Spleen (tissue), 11 donors: ENCODE measurements at regions not wholly inside any gene's neighbourhood (a gene's known extent, or its start where the extent isn't known, plus 50 kb on each side); places are given as distances from the start of the nearest gene placed in this dataset.

Experiments used
- DNase-seq: peaks from one replicate; pipeline ENCODE4 v3.0.0-alpha.2; 2020
- H3K27ac ChIP-seq, 8 donors: fragments of 200-600 bp; sonication (generic) in 7 of 8; 1 replicate in 4 of 8; 2 replicates in 4 of 8; pipeline versions ENCODE4 v1.5.0 to v1.8.0; 2016 to 2021; ENCODE audit warnings: inconsistent platforms in 4 of 8, mild to moderate bottlenecking in 4 of 8, moderate library complexity in 1 of 8
- H3K27me3 ChIP-seq, 7 donors: fragments of 200-600 bp; sonication (generic) in 6 of 7; replicated peaks in 1 of 7; 1 replicate in 4 of 7; 2 replicates in 3 of 7; pipeline versions ENCODE4 v1.5.0 to v1.8.0; 2016 to 2021; ENCODE audit warnings: inconsistent platforms in 3 of 7, mild to moderate bottlenecking in 1 of 7
- H3K36me3 ChIP-seq, 6 donors: fragments of 200-600 bp; sonication (generic) in 5 of 6; 1 replicate in 4 of 6; 2 replicates in 2 of 6; pipeline versions ENCODE4 v1.5.0 to v1.8.0; 2016 to 2021; ENCODE audit warnings: inconsistent platforms in 2 of 6
- H3K4me1 ChIP-seq, 6 donors: fragments of 200-600 bp; sonication (generic) in 5 of 6; 1 replicate in 3 of 6; 2 replicates in 3 of 6; pipeline versions ENCODE4 v1.5.0 to v1.8.0; 2016 to 2021; ENCODE audit warnings: inconsistent platforms in 3 of 6
- H3K4me3 ChIP-seq, 8 donors: fragments of 200-600 bp; sonication (generic) in 7 of 8; 1 replicate in 4 of 8; 2 replicates in 4 of 8; pipeline versions ENCODE4 v1.5.0 to v1.8.0; 2016 to 2021; ENCODE audit warnings: inconsistent platforms in 4 of 8, mild to moderate bottlenecking in 4 of 8, moderate library complexity in 2 of 8
- H3K9me3 ChIP-seq, 8 donors: fragments of 200-600 bp; sonication (generic) in 7 of 8; 1 replicate in 4 of 8; 2 replicates in 4 of 8; pipeline versions ENCODE4 v1.5.0 to v1.8.0; 2016 to 2021; ENCODE audit warnings: inconsistent platforms in 4 of 8
- POLR2A ChIP-seq, 3 donors: fragments of 450-650 bp; IDR thresholded peaks; one replicate each; pipeline ENCODE4 v1.5.1; 2017; ENCODE audit warnings: antibody characterized with exemption in 3 of 3, mild to moderate bottlenecking in 1 of 3
- POLR2AphosphoS5 ChIP-seq, 3 donors: sonication (generic); formaldehyde crosslinking; IDR thresholded peaks; one replicate each; pipeline ENCODE4 v1.5.1; 2017; ENCODE audit warnings: antibody characterized with exemption in 3 of 3
- WGBS, 5 donors: extraction: QIAGEN DNeasy Blood & Tissue Kit in 3 of 5; methylation state at CpG; one replicate each; pipeline versions ENCODE4 v1.1.5 to v1.1.7; 2013 to 2018; 5-methylcytosine and 5-hydroxymethylcytosine counted together
- intact Hi-C: fragments of 100-400 bp; cut with DNase I; formaldehyde crosslinking; loops from one replicate; pipeline ENCODE4 v1.15.0; 2023; ENCODE audit warnings: low total_unique reads
- TF ChIP-seq, protein P1 (sequence below), 11 experiments: fragments of 200-600 bp in 7 of 11; fragments of 450-650 bp in 4 of 11; sonication (generic) in 4 of 11; IDR thresholded peaks in 8 of 11; conservative IDR thresholded peaks in 3 of 11; 1 replicate in 7 of 11; 2 replicates in 4 of 11; pipeline versions ENCODE4 v1.4.0 to v1.8.0; 2016 to 2021; ENCODE audit warnings: antibody characterized with exemption in 11 of 11, inconsistent platforms in 4 of 11, mild to moderate bottlenecking in 1 of 11
- donor health status: healthy with polysubstance abuse.
- donor health status: DM: no; HTN: no; CAD: no; lungs with moderate emphysema.
- donor health status: DM: no; HTN: no; CAD: no.
- donor health status: Bipolar disorder and iron deficiency.
- donor health status: healthy.
- donor health status: DM: no; HTN: no; CAD: no.
- donor health status: DM: yes; HTN: yes; CAD: no.

GRCh38 chr6:145506136-145506535 is 229.2 kb downstream of the EPM2A start:
- intact Hi-C loops = no loop called here
- 44 to 66% (median 52%) methylated on average over 2 of the region's 2 CpGs for WGBS, 5 donors
- H3K4me3 ChIP-seq = no peak overlapping the region
- no peaks in the 10 kb centered on the region for H3K27me3 ChIP-seq
- TF ChIP-seq, protein P1, sequence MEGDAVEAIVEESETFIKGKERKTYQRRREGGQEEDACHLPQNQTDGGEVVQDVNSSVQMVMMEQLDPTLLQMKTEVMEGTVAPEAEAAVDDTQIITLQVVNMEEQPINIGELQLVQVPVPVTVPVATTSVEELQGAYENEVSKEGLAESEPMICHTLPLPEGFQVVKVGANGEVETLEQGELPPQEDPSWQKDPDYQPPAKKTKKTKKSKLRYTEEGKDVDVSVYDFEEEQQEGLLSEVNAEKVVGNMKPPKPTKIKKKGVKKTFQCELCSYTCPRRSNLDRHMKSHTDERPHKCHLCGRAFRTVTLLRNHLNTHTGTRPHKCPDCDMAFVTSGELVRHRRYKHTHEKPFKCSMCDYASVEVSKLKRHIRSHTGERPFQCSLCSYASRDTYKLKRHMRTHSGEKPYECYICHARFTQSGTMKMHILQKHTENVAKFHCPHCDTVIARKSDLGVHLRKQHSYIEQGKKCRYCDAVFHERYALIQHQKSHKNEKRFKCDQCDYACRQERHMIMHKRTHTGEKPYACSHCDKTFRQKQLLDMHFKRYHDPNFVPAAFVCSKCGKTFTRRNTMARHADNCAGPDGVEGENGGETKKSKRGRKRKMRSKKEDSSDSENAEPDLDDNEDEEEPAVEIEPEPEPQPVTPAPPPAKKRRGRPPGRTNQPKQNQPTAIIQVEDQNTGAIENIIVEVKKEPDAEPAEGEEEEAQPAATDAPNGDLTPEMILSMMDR (IDR thresholded peaks at IDR 0.05 in 8 of 11, conservative IDR thresholded peaks at IDR 0.05 in 3 of 11) = no peak
- TF ChIP-seq POLR2AphosphoS5 (IDR thresholded peaks at IDR 0.05) (no peak), POLR2A (IDR thresholded peaks at IDR 0.05) (no peak)
- no peak for DNase-seq
- H3K27ac ChIP-seq = no peak overlapping the region
- peaks cover 12 to 47% (median 39%) of the 10 kb centered on the region in 8 donors for H3K9me3 ChIP-seq
- no peaks in the 10 kb centered on the region for H3K4me1 ChIP-seq
- no peaks in the 10 kb centered on the region for H3K36me3 ChIP-seq

DNA sequence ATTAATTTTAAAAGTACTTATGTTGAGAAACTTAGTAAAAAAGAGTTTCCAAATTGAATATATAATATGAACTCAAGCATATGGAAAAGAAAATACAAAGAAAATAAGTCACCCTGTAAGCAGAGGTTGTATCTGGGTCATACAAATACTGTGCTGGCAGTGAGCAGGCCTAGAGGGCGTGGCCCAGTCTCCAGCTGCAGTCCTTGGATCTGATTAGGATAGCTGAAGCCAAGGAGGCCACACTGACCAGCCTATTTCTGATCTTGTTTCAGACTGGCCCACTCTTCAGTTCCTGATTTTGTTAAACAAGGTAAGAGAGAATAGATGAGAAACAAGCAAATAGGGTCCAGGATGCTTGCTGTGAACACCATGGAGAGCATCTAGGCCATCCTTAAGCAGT is 228.8 kb downstream of the EPM2A start:
- Histone ChIP-seq H3K36me3 (no peaks in the 10 kb centered on the region), H3K27ac (no peak overlapping the region), H3K9me3 (peaks cover 12 to 51% (median 40%) of the 10 kb centered on the region in 8 donors), H3K4me3 (no peak overlapping the region), H3K4me1 (no peaks in the 10 kb centered on the region), H3K27me3 (no peaks in the 10 kb centered on the region)
- TF ChIP-seq, protein P1 (IDR thresholded peaks at IDR 0.05 in 8 of 11, conservative IDR thresholded peaks at IDR 0.05 in 3 of 11) = no peak
- no peak for TF ChIP-seq POLR2A (IDR thresholded peaks at IDR 0.05)
- TF ChIP-seq POLR2AphosphoS5 (IDR thresholded peaks at IDR 0.05) = no peak
- DNase-seq = no peak
- intact Hi-C loops = no loop called here
- whole genome bisulfite sequencing, 5 donors = 26 to 43% (median 32%) methylated on average over 1 of the region's 1 CpG

- H3K9me3 ChIP-seq = peaks cover 12 to 58% (median 42%) of the 10 kb centered on the region in 8 donors
- WGBS, 5 donors = 81 to 100% (median 91%) methylated on average over 2 of the region's 2 CpGs
- DNase-seq = no peak
- H3K27me3 ChIP-seq = no peaks in the 10 kb centered on the region
- no peaks in the 10 kb centered on the region for H3K36me3 ChIP-seq
- intact Hi-C loops = no loop called here
- no peaks in the 10 kb centered on the region for H3K4me1 ChIP-seq
- TF ChIP-seq, protein P1 (IDR thresholded peaks at IDR 0.05 in 8 of 11, conservative IDR thresholded peaks at IDR 0.05 in 3 of 11) = no peak
- TF ChIP-seq POLR2AphosphoS5 (IDR thresholded peaks at IDR 0.05) (no peak), POLR2A (IDR thresholded peaks at IDR 0.05) (no peak)
- H3K4me3 ChIP-seq = no peak overlapping the region
- H3K27ac ChIP-seq = no peak overlapping the region
These were observed 228.1 kb downstream of the EPM2A start for GRCh38 chr6:145507239-145507638.

DNA sequence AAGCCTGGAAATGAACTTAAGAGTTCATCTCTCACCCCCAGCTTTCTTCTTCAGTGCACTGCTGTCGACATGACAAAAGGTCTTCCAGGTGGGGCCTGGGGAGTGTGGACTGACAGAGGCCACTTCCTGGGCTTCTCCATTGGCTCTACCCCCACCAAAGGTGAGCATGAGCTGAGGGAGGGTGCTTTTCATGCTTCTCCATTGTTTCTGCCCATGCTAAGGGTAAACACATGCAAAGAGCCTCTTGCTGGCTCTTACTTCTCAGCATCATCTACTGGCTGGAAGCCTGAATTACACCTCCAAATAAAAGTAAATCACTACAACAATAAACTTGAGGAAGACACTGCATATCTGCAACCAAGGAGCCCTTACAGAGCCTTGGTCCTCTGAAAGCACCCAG is 227.2 kb downstream of the EPM2A start:
- Histone ChIP-seq H3K9me3 (peaks cover 12 to 59% (median 43%) of the 10 kb centered on the region in 8 donors), H3K4me3 (no peak overlapping the region), H3K36me3 (no peaks in the 10 kb centered on the region), H3K27me3 (no peaks in the 10 kb centered on the region), H3K4me1 (no peaks in the 10 kb centered on the region), H3K27ac (no peak overlapping the region)
- TF ChIP-seq, protein P1 (IDR thresholded peaks at IDR 0.05 in 8 of 11, conservative IDR thresholded peaks at IDR 0.05 in 3 of 11) = no peak
- TF ChIP-seq POLR2AphosphoS5 (IDR thresholded peaks at IDR 0.05) (no peak), POLR2A (IDR thresholded peaks at IDR 0.05) (no peak)
- intact Hi-C loops = no loop called here
- 33 to 82% (median 78%) methylated on average over 1 of the region's 1 CpG for WGBS, 5 donors
- DNase-seq = no peak
